CD4-positive, alpha-beta memory T cell (primary cell): ENCODE measurements at regions not wholly inside any gene's neighbourhood (a gene's known extent, or its start where the extent isn't known, plus 50 kb on each side); places are given as distances from the start of the nearest gene placed in this dataset.

Experiments used
- CTCF ChIA-PET: fragments of 350-600 bp; sonication (Branson Sonifier 250); formaldehyde crosslinking; loops from one replicate; lab custom pipeline; 2021; ENCODE audit warnings: inconsistent platforms; ENCODE audit not compliant: partially characterized antibody; lab: Charles Lee
- POLR2A ChIA-PET: fragments of 350-600 bp; sonication (Branson Sonifier 250); formaldehyde crosslinking; loops from one replicate; lab custom pipeline; 2021; ENCODE audit not compliant: partially characterized antibody; lab: Charles Lee
- DNase-seq, 5 donors: peaks; one replicate each; pipeline versions ENCODE4 v3.0.0 to v3.0.0-alpha.2; 2020 to 2022; ENCODE audit warnings: mixed read lengths in 1 of 5
- H3K27ac ChIP-seq: one replicate; pipeline ENCODE4 v1.7.0; 2013; ENCODE audit warnings: low read depth, low read length
- H3K27me3 ChIP-seq: 2 replicates; pipeline ENCODE4 v1.7.0; 2013; ENCODE audit warnings: mild to moderate bottlenecking, low read length, moderate library complexity; ENCODE audit not compliant: insufficient read depth
- H3K36me3 ChIP-seq: 2 replicates; pipeline ENCODE4 v1.7.0; 2013; ENCODE audit warnings: mild to moderate bottlenecking, low read length, moderate library complexity; ENCODE audit not compliant: insufficient read depth
- H3K4me1 ChIP-seq: 2 replicates; pipeline ENCODE4 v1.7.0; 2013; ENCODE audit warnings: mild to moderate bottlenecking, low read length, moderate library complexity; ENCODE audit not compliant: insufficient read depth
- H3K4me3 ChIP-seq, 2 donors: one replicate each; pipeline ENCODE4 v1.7.0; 2013; ENCODE audit warnings: low read length in 2 of 2, mild to moderate bottlenecking in 1 of 2
- H3K9me3 ChIP-seq, 2 donors: one replicate each; pipeline ENCODE4 v1.7.0; 2013; ENCODE audit warnings: low read length in 2 of 2, control low read depth in 1 of 2; ENCODE audit not compliant: control insufficient read depth in 1 of 2
- H3K27ac Mint-ChIP-seq, 7 donors: one replicate each; pipeline ENCODE4 v1.8.0; 2020 to 2021; ENCODE audit warnings: mixed read lengths in 7 of 7, mild to moderate bottlenecking in 6 of 7, inconsistent platforms in 3 of 7, moderate library complexity in 3 of 7
- H3K27me3 Mint-ChIP-seq, 2 donors: one replicate each; pipeline ENCODE4 v1.8.0; 2020 to 2021; ENCODE audit warnings: mixed read lengths in 2 of 2
- H3K36me3 Mint-ChIP-seq, 2 donors: one replicate each; pipeline ENCODE4 v1.8.0; 2020 to 2021; ENCODE audit warnings: mixed read lengths in 2 of 2, inconsistent platforms in 1 of 2, mild to moderate bottlenecking in 1 of 2
- H3K4me1 Mint-ChIP-seq, 4 donors: one replicate each; pipeline ENCODE4 v1.8.0; 2020 to 2021; ENCODE audit warnings: mixed read lengths in 4 of 4, mild to moderate bottlenecking in 1 of 4
- H3K4me3 Mint-ChIP-seq, 8 donors: one replicate each; pipeline ENCODE4 v1.8.0; 2020 to 2021; ENCODE audit warnings: mixed read lengths in 8 of 8, mild to moderate bottlenecking in 7 of 8, moderate library complexity in 6 of 8, inconsistent platforms in 3 of 8
- H3K9me3 Mint-ChIP-seq, 8 donors: one replicate each; pipeline ENCODE4 v1.8.0; 2020 to 2021; ENCODE audit warnings: mixed read lengths in 8 of 8, mild to moderate bottlenecking in 5 of 8, inconsistent platforms in 3 of 8, moderate library complexity in 1 of 8
- intact Hi-C: fragments of 100-400 bp; cut with micrococcal nuclease; formaldehyde crosslinking; loops from one replicate; pipeline ENCODE4 v1.15.1; 2023

DNA sequence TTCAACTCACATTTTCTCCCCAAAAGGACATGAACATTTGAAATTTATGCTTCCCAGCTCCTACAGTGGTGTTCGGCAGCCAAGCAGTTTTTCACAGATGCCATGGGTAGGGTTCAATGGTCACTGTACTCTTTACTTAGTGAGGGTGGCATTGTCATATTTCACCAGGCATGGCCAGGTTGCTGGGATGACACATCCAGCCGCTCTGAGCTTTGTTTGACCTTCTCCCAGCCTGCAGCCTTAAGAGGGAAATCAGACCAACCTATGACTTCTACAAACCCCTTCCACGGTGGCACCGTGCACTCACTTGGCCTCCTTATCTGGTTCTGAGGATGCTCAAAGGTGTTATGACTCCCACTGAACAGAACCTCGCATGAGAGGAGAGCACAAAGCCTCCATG is 108.4 kb upstream of the SH3BP4 start:
- Mint-ChIP-seq H3K9me3 (no peaks in the 10 kb centered on the region), H3K4me1 (no peaks in the 10 kb centered on the region), H3K27me3 (peaks cover 9 to 10% of the 10 kb centered on the region in 2 donors), H3K4me3 (no peak overlapping the region), H3K36me3 (no peaks in the 10 kb centered on the region), H3K27ac (no peak overlapping the region)
- Histone ChIP-seq H3K4me3 (no peak overlapping the region), H3K4me1 (no peaks in the 10 kb centered on the region), H3K9me3 (no peaks in the 10 kb centered on the region), H3K36me3 (no peaks in the 10 kb centered on the region), H3K27me3 (no peaks in the 10 kb centered on the region), H3K27ac (no peak overlapping the region)
- ChIA-PET CTCF (no interaction called here), POLR2A (no interaction called here)
- intact Hi-C loops, result no loop called here
- no peak for DNase-seq

- Histone ChIP-seq H3K27me3 (no peaks in the 10 kb centered on the region), H3K9me3 (no peaks in the 10 kb centered on the region), H3K27ac (no peak overlapping the region), H3K4me1 (no peaks in the 10 kb centered on the region), H3K36me3 (no peaks in the 10 kb centered on the region), H3K4me3 (no peak overlapping the region)
- Mint-ChIP-seq H3K4me3 (no peak overlapping the region), H3K9me3 (no peaks in the 10 kb centered on the region), H3K27me3 (peaks cover 10 to 14% of the 10 kb centered on the region in 2 donors), H3K36me3 (no peaks in the 10 kb centered on the region), H3K27ac (peak overlapping the region in 1 of 7 donors; percentile 36), H3K4me1 (no peaks in the 10 kb centered on the region)
- POLR2A ChIA-PET, result no interaction called here
- CTCF ChIA-PET, result no interaction called here
- intact Hi-C loops, result no loop called here
- DNase-seq, result no peak
Observed at GRCh38 chr2:234842753-234843152, 109.1 kb upstream of the SH3BP4 start.

DNA sequence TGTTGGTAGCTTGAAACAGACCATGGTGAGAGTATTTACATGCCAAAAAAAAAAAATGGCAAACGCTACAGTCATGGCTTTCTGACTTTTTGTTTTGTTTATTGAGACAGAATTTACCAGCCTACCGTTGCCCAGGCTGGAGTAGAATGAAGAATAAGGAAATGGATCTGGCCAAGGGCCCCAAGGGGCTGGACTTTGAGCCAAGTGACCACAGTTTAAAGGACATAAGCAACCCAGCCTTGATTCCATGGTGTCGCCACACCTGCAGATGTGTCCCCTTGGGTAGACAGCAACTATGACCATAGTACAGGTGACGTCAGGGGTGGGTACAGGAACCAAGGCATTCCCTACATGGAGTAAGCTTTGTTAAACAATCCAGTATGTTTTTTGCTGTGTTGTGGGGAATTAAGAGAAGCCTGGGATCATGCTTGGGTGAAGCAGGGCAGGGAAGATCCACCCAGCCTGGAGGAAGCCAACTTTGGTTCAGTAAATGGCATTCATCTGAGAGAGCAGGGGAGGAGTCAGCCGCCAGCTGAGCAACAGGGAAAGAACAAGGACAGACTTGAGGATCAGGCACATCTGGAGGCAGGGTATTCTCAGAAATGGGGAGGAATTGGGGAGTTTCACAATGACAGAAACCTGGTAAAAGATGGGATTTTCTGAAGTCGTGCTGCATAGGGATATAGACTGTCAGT is 110.3 kb upstream of the SH3BP4 start:
- CTCF ChIA-PET, result no interaction called here
- POLR2A ChIA-PET, result no interaction called here
- peaks cover 8 to 15% of the 10 kb centered on the region in 2 donors for H3K27me3 Mint-ChIP-seq
- no peaks in the 10 kb centered on the region for H3K9me3 ChIP-seq
- no peak overlapping the region for H3K27ac Mint-ChIP-seq
- no peaks in the 10 kb centered on the region for H3K36me3 ChIP-seq
- no peaks in the 10 kb centered on the region for H3K27me3 ChIP-seq
- H3K4me3 Mint-ChIP-seq, result no peak overlapping the region
- H3K36me3 Mint-ChIP-seq, result no peaks in the 10 kb centered on the region
- no peak overlapping the region for H3K4me3 ChIP-seq
- H3K4me1 Mint-ChIP-seq, result no peaks in the 10 kb centered on the region
- intact Hi-C loops, result no loop called here
- H3K4me1 ChIP-seq, result no peaks in the 10 kb centered on the region
- no peak for DNase-seq
- H3K9me3 Mint-ChIP-seq, result no peaks in the 10 kb centered on the region
- H3K27ac ChIP-seq, result no peak overlapping the region

- intact Hi-C loops, result no loop called here
- no peaks in the 10 kb centered on the region for H3K4me1 Mint-ChIP-seq
- H3K27me3 ChIP-seq, result no peaks in the 10 kb centered on the region
- POLR2A ChIA-PET, result no interaction called here
- no peaks in the 10 kb centered on the region for H3K4me1 ChIP-seq
- no peak overlapping the region for H3K4me3 Mint-ChIP-seq
- no peaks in the 10 kb centered on the region for H3K9me3 Mint-ChIP-seq
- no peak overlapping the region for H3K4me3 ChIP-seq
- no peaks in the 10 kb centered on the region for H3K36me3 ChIP-seq
- no peaks in the 10 kb centered on the region for H3K9me3 ChIP-seq
- no peak overlapping the region for H3K27ac ChIP-seq
- H3K27ac Mint-ChIP-seq, result no peak overlapping the region
- peaks cover 6 to 21% of the 10 kb centered on the region in 2 donors for H3K27me3 Mint-ChIP-seq
- CTCF ChIA-PET, result no interaction called here
- no peak for DNase-seq
- no peaks in the 10 kb centered on the region for H3K36me3 Mint-ChIP-seq
Observed at GRCh38 chr2:234840336-234840735, 111.5 kb upstream of the SH3BP4 start.

DNA sequence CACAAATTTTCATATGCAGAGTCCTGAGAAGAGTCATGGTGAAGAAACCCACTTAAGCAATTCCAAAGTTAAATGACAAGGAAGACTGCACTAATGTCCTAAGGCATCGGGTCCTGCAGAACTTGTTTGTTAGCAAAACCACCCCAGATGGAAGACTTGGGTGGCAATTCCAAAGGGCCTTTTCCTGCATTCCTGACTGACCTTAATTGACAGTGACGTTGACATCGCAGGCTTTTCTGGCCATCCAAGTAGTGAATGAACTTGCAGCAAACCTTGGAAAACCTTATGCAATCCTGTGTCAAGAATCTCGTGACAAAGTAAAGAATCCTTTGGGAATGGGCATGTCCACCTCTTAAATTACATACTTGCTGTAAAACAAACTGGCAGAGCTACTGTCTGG is 112.5 kb upstream of the SH3BP4 start:
- no peaks in the 10 kb centered on the region for H3K4me1 ChIP-seq
- Mint-ChIP-seq H3K27me3 (peaks cover 5 to 24% of the 10 kb centered on the region in 2 donors), H3K4me3 (no peak overlapping the region), H3K4me1 (no peaks in the 10 kb centered on the region), H3K9me3 (no peaks in the 10 kb centered on the region), H3K36me3 (no peaks in the 10 kb centered on the region), H3K27ac (no peak overlapping the region)
- intact Hi-C loops, result no loop called here
- H3K27ac ChIP-seq, result no peak overlapping the region
- H3K36me3 ChIP-seq, result no peaks in the 10 kb centered on the region
- DNase-seq, result no peak
- no peaks in the 10 kb centered on the region for H3K9me3 ChIP-seq
- ChIA-PET POLR2A (no interaction called here), CTCF (no interaction called here)
- H3K27me3 ChIP-seq, result no peaks in the 10 kb centered on the region
- no peak overlapping the region for H3K4me3 ChIP-seq

DNA sequence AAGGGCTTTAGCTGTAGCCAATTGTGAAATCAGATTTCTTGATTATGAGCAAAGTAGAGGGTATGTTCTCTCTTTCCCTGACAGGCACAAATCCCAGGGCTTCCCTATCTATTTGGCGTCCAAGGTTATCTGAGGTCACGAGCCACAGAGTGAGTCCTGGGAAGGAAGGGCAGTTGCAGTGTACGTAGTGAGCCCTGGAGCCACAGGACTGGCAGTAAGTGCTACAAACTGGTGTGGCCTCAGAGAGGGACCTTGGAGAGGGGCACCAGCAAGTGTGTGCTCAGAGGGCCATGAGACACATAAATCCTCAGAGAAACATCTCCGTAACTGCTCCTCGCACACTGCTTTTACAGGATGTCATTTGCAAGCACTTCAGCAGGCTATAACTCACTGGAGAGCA is 115.5 kb upstream of the SH3BP4 start:
- H3K27me3 ChIP-seq, result no peaks in the 10 kb centered on the region
- H3K9me3 ChIP-seq, result no peaks in the 10 kb centered on the region
- no peaks in the 10 kb centered on the region for H3K36me3 ChIP-seq
- no peak overlapping the region for H3K27ac ChIP-seq
- ChIA-PET POLR2A (no interaction called here), CTCF (no interaction called here)
- Mint-ChIP-seq H3K9me3 (no peaks in the 10 kb centered on the region), H3K27ac (no peak overlapping the region), H3K4me1 (no peaks in the 10 kb centered on the region), H3K27me3 (peaks cover 0 to 24% of the 10 kb centered on the region in 2 donors), H3K36me3 (no peaks in the 10 kb centered on the region), H3K4me3 (no peak overlapping the region)
- H3K4me3 ChIP-seq, result no peak overlapping the region
- DNase-seq, result no peak
- no peaks in the 10 kb centered on the region for H3K4me1 ChIP-seq
- intact Hi-C loops, result no loop called here

GRCh38 chr2:234835738-234836137 is 116.1 kb upstream of the SH3BP4 start:
- Mint-ChIP-seq H3K36me3 (no peaks in the 10 kb centered on the region), H3K27ac (no peak overlapping the region), H3K4me3 (no peak overlapping the region), H3K27me3 (peaks cover 0 to 22% of the 10 kb centered on the region in 2 donors), H3K9me3 (no peaks in the 10 kb centered on the region), H3K4me1 (no peaks in the 10 kb centered on the region)
- intact Hi-C loops, result no loop called here
- ChIA-PET POLR2A (no interaction called here), CTCF (no interaction called here)
- Histone ChIP-seq H3K27ac (no peak overlapping the region), H3K4me3 (no peak overlapping the region), H3K36me3 (no peaks in the 10 kb centered on the region), H3K4me1 (no peaks in the 10 kb centered on the region), H3K27me3 (no peaks in the 10 kb centered on the region), H3K9me3 (no peaks in the 10 kb centered on the region)
- no peak for DNase-seq
